Superior temporal gyrus (tissue), 1 donor: ENCODE measurements at regions not wholly inside any gene's neighbourhood (a gene's known extent, or its start where the extent isn't known, plus 50 kb on each side); places are given as distances from the start of the nearest gene placed in this dataset.
"Not testable (repeated sequence)": the region's sequence is repeated elsewhere in the genome, so short reads cannot be mapped to it uniquely, and the experiment has no call there.

Source experiments
- DNase-seq: peaks from one replicate; pipeline ENCODE4 v3.0.0-alpha.2; 2016; ENCODE audit errors: extremely low spot score

DNA sequence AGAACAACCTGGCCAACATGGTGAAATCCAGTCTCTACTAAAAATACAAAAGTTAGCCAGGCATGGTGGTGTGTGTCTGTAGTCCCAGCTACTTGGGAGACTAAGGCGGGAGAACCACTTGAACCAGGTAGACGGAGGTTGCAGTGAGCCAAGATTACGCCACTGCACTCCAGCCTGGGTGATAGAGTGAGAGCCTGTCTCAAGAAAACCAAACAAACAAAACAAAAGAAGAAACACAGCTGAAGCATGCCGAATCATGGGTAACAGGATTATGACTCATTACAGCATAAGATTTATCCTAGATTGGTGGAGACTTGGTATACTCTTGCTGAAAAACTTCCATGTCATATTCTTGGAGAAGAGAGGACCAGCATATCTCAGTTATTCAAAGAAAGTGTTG, 236.7 kb upstream of the CCNH start:
- DNase-seq: no peak

DNA sequence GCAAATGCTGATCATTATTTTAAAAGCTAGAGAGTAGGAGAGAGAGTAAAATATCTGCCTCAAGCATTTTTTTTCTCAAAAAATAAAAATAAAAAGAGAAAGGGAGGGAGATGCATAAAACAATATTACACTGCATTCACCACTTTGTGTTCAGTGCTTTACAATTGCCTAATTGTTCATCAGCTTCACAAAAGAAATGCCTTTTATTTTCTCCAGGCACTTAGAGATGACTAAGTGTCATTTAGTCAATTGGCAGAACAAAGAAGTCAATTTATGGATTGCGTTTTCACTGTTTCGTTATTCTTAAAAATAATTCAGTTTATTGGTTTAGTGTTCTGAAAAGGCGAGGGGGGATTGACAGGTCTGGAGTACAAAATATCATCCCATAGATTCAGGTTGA, 232.5 kb upstream of the CCNH start:
- peak; percentile 88 for DNase-seq

DNA sequence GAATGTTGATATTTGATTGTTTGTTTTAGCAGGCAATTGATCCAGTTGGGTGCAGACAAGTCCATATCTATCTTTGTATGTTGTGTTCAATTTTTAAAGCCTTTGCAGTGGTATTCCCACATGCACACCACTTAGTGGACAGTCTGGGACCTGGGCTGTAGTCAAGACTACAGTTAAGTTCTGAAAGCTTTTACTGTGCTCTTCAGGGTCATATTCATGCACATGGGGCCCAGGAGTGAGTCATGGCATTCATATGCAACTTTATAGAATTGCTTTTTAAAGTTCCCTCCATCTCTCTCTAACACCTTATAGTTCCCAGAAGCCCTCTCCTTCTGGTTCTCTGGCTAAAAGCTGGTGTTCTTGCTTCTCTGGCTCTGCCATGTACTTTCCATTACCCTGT, 228.2 kb upstream of the CCNH start:
- no peak for DNase-seq

DNA sequence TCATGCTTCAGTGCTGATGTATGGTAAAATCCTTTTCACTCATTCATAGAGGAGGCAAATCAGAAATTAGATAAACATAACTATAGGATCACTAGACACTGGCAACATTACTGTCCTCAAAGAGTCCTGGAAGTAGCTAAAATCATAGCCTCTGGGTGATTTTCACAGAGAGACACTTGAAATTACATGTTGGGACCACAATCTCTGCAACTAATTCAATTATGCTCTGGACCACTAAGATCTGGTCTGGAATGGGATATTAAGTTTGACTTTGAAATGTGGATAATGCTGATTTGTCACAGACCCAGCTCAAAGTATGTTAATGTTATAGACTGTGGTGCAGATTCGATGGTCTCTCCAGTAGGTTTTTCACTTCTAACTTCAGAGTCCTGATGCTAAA, 214.6 kb upstream of the CCNH start:
- DNase-seq: no peak

DNA sequence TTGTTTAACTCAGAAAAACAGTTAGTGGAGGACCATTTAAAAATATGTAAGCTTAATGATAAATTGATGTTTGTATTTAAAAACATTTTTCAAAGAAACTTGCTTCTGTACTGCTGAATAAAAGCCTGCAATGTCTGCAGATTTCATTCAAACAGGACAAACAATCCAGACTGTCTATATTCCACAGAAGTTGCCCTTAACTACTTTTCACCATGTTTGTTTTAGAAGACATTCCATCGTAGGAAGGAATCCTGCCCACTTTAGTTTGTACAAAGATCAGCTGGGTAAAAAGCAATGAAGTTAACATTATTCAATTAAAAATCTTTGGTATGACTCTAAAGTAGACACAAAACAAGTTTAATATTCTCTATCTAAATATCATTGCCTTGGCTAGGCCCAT, 195.7 kb upstream of the CCNH start:
- DNase-seq: no peak

DNA sequence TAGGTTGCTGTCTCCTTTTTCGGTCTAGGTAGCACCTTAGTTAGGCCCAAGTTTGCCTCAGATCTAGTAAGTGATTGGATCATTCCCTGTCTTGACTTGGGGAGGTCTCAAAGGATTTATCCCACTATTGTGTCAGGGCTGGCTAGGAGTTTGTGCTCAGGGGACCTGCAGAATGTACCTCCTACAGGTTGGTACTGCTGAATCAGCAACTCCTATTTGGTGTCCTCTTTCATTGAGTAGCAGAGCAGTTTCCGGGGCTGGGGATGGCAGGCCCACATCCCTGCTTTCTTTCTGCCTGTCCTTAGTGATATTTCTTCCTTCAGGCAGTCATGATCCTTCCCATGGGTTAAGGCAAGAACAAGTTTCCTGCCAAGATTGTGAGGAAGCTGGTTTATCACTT, 192.9 kb upstream of the CCNH start:
- DNase-seq: no peak

DNA sequence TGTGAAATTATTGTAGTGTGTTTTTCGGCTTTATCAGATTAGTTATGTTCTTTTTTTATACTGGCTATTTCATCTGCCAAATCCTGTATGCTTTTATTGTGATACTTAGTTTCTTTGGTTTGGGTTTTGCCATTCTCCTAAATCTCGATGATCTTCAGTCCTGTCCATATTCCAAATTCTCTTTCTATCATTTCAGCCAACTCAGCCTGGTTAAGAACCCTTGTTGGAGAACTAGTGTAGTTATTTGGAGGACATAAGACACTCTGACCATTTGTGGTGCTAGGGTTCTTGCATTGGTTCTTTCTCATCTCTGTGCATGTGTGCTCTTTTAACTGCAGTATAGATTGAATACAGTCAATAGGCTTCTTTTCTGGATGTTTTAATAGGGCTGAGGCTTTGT, 187.0 kb upstream of the CCNH start:
- no peak for DNase-seq

DNA sequence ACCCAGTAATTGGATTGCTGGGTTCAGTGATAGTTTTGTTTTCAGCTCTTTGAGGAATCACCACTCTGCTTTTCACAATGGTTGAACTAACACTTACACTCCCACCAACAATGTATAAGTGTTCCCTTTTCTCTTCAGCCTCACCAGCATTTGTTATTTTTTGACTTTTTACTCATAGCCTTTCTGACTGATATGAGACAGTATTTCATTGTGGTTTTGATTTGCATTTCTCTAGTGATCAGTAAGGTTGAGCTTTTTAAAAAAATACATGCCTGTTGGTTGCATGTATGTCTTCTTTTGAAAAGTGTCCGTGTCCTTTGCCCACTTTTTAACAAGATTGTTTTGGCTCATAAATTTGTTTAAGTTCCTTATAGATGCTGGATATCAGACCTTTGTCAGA, 185.7 kb upstream of the CCNH start:
- no peak for DNase-seq

DNA sequence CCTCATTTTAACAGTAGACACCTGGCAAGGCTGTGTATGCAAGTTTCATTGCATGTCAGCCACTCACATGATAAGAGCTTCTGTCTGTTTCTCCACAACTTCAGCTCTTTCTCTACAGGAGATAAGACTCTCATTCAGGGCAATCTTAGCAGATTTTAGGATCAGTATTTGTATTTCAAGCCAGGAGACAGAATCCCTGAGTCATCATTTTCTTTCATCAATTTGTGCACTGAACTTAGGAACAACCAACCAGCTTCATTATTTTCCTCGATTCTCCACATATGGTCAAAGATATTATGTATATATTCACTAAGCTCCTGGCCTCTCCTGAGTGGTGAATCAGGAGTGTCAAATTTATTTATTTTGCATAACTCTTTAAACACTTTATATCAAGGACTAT, 181.8 kb upstream of the CCNH start:
- DNase-seq: no peak

DNA sequence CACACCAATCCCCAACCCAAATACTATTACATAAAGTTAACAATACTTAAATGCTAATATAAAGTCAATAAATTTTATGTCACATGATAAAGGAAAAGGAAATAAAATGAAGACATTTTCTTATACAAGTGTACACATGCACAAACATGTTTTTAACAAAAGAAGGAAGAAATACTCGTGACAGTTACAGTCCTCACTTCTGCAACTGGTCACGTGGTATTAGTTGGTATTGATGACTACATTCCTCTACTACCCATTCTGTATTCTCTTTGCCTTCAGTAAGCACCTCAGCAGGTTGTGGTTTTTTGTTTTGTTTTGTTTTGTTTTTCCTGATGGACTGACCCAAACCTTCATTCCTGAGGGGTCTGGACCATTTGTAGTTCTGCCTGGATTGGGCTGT, 176.9 kb upstream of the CCNH start:
- DNase-seq: no peak

DNA sequence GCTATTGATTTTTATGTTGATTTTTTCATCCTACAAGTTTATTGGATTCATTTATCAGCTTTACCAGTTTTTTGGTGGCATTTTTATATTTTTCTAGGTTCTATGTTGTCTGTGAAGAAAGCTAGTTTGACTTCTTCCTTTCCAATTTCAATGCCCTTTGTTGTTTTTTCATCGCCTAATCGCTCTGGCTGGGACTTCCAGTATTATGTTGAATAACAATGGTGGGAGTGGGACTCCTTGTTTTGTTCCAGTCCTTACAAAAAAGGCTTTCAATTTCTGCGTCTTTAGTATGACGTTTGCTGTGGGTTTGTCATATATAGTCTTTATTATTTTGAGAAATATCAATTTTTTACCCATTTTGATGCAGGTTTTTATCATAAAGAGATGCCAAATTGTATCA, 175.6 kb upstream of the CCNH start:
- peak; percentile 89 for DNase-seq

DNA sequence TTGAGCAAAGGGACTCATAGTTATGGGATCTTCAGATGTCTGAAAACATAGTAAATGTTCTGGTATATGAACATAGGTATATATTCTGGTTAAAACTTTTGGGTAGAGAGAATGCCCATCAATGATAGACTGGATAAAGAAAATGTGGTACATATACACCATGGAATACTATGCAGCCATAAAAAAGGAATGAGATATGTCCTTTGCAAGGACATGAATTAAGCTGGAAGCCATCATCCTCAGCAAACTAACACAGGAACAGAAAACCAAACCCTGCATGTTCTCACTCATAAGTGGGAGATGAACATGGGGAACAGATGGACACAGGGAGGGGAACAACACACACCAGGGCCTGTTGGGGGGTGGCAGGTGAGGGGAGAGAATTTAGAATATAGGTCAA, 171.0 kb upstream of the CCNH start:
- DNase-seq: not testable (repeated sequence)

DNA sequence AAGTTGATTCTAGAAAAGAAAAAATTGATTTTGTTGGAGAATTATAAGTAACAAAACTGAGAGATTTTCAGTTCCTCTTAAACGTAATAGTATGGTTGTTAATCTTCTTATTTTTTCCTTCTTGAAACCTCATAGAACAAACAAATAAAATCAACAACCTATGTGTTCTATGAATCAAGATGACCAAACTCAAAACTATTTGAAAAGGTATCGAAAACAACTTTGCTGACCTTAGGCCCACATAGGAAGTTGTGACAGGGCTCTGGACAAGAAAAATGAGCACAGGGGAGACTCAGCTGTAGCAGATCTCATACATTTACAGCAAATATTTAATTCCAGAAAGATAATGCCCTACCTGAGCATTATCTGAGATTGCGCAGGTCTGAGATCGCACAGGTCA, 169.4 kb upstream of the CCNH start:
- DNase-seq: no peak

DNA sequence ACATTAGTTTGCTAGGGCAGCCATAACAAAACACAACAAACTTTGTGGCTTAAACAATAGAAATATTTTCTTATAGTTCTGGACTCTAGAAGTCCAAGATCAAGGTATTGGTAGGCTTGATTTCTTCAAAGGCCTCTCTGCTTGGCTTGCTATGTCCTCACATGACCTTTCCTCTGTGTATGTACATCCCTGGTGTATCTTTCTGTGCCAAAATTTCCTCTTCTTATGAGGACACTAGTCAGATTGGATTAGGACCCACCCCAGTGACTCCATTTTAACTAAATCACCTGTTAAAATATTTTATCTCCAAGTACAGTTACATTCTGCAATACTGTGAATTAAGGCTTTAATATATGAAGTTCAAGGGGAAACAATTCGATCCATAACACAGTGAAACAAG, 168.9 kb upstream of the CCNH start:
- DNase-seq: no peak

DNA sequence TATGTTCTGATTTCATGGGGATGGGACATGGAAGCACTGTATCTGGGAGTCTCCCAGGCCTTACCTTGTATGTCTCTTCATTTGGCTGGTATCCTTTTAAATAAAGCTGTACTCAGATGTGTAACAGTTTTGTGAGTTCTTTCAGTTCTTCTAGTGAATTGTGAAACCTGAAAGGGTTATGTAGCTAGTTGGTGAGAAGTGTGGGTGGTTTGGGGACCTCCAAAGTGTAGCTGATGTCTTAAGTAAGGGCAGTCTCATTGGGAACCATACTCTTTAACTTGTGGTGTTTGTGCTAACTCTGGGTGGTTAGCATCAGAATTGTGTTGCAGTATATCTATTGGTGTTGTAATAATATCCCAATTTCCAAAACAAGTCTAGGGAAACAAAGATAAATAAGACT, 166.9 kb upstream of the CCNH start:
- no peak for DNase-seq

DNA sequence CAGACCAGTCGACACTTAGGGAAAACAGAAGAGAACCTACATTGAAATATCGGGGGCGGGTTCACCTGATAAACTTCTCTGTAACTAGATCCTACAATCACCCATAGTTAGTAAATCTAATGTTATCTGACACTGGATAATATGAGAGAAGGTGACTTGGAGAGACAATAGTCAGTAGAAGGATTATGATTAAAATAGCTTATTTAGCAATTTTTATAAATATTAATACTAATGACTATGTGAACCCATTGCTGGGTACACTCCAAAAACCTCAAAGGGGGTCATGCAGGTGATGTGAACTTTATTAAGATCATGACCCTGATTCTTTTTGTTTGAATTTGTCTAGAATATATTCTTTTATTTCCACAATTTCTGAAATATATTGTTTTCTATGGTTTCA, 164.1 kb upstream of the CCNH start:
- no peak for DNase-seq

DNA sequence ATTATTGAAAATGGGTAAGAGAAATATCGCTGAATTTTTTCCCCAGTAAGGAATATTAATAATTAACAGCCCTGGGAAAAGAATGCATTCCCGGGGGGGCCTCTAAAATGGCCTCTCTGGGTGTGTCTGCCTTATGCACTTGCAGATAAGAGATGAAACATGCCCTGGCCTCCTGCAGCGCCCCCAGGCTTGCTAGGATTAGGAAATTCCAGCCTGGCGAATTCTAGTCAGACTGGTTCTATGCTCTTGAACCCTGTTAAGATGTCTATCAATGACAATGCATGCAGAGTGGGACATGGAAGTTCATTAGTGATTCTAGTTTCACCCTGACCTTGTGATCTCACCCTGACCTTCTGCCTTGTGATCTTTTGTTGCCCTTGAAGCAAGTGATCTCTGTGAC, 163.6 kb upstream of the CCNH start:
- not testable (repeated sequence) for DNase-seq

DNA sequence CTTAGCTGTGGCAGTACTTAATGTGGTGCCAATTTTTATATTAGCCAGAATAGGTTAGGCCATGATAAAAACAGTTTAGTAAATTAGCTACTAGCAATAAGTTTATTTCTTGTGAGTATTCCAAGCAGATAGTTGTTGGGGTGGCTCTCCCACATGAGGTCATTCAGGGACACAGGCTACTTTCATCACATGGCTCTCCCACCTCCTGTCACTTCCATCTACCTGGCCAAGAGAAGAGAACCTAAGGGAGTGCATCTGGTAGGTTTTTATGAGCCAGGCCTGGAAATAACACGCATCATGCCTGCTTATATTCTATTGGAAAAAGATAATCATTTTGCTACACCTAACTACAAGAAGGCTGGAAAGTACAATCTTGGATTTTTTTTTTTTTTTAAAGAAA, 161.4 kb upstream of the CCNH start:
- DNase-seq: no peak

DNA sequence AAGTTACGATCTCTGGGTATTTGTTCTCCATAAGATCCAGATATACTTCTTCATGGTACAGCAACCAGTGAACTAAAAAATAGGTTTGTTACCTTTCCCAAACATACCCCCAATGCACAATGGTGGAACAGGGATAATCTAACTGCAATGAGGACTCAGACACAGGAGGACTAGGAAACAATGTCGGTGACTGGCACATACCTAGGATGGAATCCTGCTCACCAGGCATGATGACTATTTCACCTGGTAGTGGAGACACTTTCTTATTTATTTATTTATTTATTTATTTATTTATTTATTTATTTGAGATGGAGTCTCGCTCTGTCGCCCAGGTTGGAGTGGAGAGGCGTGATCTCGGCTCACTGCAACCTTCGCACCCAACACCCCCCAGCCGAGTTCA, 159.9 kb upstream of the CCNH start:
- no peak for DNase-seq

DNA sequence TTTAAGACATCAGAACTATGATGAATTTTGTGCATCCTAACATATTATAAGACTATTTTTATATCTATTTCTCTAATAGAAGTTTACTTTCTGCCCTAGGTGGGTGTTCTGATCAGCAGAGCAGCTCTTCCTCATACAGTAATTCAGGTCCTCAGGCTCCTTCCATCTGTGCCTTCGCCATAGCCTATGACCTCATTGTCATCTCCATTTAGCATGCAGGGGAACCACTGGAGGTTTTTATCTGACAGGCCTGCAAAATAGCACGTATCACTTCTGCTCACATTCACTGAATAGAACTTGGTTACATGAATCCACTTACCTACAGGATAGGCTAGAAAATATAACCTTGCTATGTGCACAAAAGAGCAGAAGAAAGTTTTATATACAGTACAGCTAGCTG, 159.4 kb upstream of the CCNH start:
- no peak for DNase-seq

DNA sequence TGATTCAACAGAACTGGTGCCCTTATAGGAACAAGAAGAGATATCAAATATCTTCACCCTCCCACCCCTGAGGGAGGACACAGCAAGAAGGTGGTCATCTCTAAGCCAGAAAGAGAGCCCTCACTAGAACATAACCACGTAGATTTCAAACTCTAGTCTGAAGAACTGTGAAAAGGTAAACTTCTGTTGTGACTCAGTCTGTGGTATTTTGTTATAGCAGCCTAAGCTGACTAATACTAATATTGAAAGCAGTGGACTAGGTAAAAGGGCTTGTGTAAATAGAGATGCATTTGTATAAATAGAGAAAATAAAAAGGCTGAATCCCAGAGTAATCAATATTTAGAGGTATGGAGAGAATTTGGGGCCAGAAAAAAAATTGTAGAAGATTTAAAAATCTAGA, 157.6 kb upstream of the CCNH start:
- DNase-seq: no peak

DNA sequence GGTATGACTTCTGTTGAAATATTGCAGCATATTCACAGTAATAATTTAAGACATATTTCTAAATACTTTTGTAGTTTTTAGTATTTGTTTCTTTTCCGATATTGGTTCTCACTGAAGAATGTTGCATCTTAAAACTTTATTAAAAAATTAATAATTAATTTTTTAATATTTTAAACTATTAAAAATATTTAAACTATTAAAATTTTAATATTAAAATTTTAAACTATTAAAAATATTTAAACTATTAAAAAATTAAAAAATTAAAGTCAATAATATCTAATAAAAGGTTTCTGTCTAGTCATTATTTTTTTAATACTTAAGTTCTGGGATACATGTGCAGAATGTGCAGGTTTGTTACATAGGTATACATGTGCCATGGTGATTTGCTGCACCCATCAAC, 149.3 kb upstream of the CCNH start:
- no peak for DNase-seq

DNA sequence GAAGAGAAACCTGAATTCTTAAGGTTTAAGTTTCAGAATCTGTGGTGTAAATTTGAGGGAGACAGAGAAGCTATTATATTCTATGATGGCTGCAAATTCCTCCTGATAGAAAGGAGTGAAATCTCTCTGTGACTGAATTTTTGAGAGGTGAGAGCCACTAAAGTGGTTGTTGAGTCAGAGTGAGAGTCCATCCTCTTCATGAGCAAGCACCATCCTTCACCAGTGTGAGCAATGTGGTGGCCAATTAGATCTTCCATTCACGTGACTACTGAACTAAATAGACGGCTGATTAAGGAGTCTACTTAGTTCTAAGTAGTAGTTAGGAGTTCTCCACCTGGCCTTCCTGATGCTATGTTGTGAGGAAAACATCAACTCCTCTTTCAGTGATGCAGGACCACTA, 147.8 kb upstream of the CCNH start:
- DNase-seq: no peak

DNA sequence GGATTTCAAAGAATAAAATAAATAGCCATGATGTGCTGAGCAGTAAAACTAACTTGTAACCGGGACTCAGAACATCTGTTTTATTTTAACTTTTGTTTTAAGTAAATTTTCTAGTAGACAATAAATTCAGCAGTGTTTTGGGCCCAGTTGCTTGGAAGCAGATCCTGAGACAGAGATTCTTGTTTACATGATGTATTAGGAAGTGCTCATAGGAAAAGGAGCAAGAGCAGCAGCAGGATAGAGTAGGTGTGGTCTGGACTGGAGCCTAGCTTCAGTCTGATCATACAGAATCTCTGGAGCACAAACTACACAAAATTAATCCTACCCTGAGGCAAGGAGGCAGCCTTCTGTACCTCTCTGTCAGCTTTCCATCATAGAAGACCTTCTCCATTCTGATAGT, 139.2 kb upstream of the CCNH start:
- DNase-seq: no peak

DNA sequence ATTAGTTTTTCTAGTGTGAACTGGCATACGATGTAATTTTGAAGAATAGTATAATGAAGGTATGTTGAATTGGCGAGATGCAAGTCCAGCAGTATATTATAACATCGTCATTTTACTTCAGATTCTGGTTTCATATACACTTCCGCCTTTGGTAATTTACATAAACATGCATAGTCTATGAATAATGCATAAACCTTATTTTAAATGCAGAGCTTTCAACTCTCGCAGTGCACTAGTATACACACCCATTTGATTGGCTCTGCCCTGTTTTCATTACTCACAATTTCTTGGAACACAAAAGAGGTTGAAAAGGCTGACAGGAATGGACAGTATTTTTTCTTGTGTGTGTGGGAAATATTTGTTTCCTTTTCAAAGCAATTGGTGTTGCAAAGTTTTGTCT, 128.9 kb upstream of the CCNH start:
- peak; percentile 77 for DNase-seq
